SK-N-SH (cell line): ENCODE measurements at regions not wholly inside any gene's neighbourhood (a gene's known extent, or its start where the extent isn't known, plus 50 kb on each side); places are given as distances from the start of the nearest gene placed in this dataset.

Experiments used
- CTCF ChIA-PET: fragments of 300-600, 350-600 bp; formaldehyde crosslinking; extraction: SDS; loops from one replicate; lab custom pipeline; 2021; lab: Yijun Ruan, JAX
- POLR2A ChIA-PET: fragments of 350-600 bp; sonication (Branson Sonifier 250); formaldehyde crosslinking; extraction: SDS; loops from one replicate; lab custom pipeline; 2020; ENCODE audit warnings: antibody characterized with exemption, inconsistent platforms; lab: Yijun Ruan, JAX
- DNase-seq: peaks from one replicate; pipeline ENCODE4 v3.0.0; 2012
- H2AFZ ChIP-seq: fragments of 200-600 bp; sonication (generic); 2 replicates; pipeline ENCODE4 v1.8.1; 2016; ENCODE audit warnings: antibody characterized with exemption, mild to moderate bottlenecking, low read depth
- H3F3A ChIP-seq: fragments of 200-600 bp; sonication (generic); replicated peaks from 2 replicates; pipeline ENCODE3; 2016; ENCODE audit warnings: antibody characterized with exemption, mild to moderate bottlenecking; ENCODE audit not compliant: insufficient read depth
- H3K27ac ChIP-seq, 2 experiments: fragments of 200-500 bp in 1 of 2; fragments of 200-600 bp in 1 of 2; sonication (Bioruptor generic) in 1 of 2; sonication (generic), shearing (Covaris generic) in 1 of 2; 2 replicates each; pipeline versions ENCODE4 v1.5.1 to v1.6.1; 2014 to 2016; ENCODE audit warnings: low read depth in 2 of 2, inconsistent platforms in 1 of 2, low read length in 1 of 2, mild to moderate bottlenecking in 1 of 2, mixed read lengths in 1 of 2
- H3K27me3 ChIP-seq: fragments of 200-600 bp; sonication (generic), shearing (Covaris generic); 2 replicates; pipeline ENCODE4 v1.6.1; 2016; ENCODE audit warnings: mixed run types; ENCODE audit not compliant: insufficient read depth
- H3K36me3 ChIP-seq, 2 experiments: fragments of 200-500 bp in 1 of 2; fragments of 200-600 bp in 1 of 2; sonication (Bioruptor generic) in 1 of 2; sonication (generic) in 1 of 2; replicated peaks in 1 of 2; 2 replicates each; pipeline versions ENCODE3 to v1.5.1; 2014 to 2016; ENCODE audit warnings: low read length in 1 of 2, mild to moderate bottlenecking in 1 of 2; ENCODE audit not compliant: insufficient read depth in 2 of 2, control insufficient read depth in 1 of 2
- H3K4me1 ChIP-seq, 2 experiments: fragments of 200-500 bp in 1 of 2; fragments of 200-600 bp in 1 of 2; sonication (Bioruptor generic) in 1 of 2; sonication (generic), shearing (Covaris generic) in 1 of 2; 2 replicates each; pipeline versions ENCODE4 v1.5.1 to v1.6.1; 2014 to 2016; ENCODE audit warnings: low read depth in 1 of 2, low read length in 1 of 2, mixed run types in 1 of 2; ENCODE audit not compliant: insufficient read depth in 2 of 2, control insufficient read depth in 1 of 2
- H3K4me2 ChIP-seq: fragments of 200-600 bp; sonication (generic), shearing (Covaris generic); 2 replicates; pipeline ENCODE4 v1.6.1; 2017; ENCODE audit warnings: mixed run types
- H3K4me3 ChIP-seq, 2 experiments: fragments of 200-500 bp in 1 of 2; fragments of 200-600 bp in 1 of 2; sonication (Bioruptor generic) in 1 of 2; sonication (generic), shearing (Covaris generic) in 1 of 2; 2 replicates each; pipeline versions ENCODE4 v1.5.1 to v1.8.1; 2014 to 2016; ENCODE audit warnings: low read depth in 2 of 2, inconsistent platforms in 1 of 2, low read length in 1 of 2, mild to moderate bottlenecking in 1 of 2, mixed read lengths in 1 of 2, moderate library complexity in 1 of 2
- H3K79me2 ChIP-seq: fragments of 200-600 bp; sonication (generic); 2 replicates; pipeline ENCODE4 v1.8.1; 2017; ENCODE audit warnings: mild to moderate bottlenecking; ENCODE audit not compliant: insufficient read depth
- H3K9ac ChIP-seq: fragments of 200-600 bp; sonication (generic); 2 replicates; pipeline ENCODE4 v1.6.1; 2017; ENCODE audit warnings: mixed run types
- H3K9me2 ChIP-seq: fragments of 200-600 bp; sonication (generic); 2 replicates; pipeline ENCODE4 v1.6.1; 2017; ENCODE audit warnings: mixed run types
- H3K9me3 ChIP-seq: fragments of 200-600 bp; sonication (generic); 2 replicates; pipeline ENCODE4 v1.6.1; 2017; ENCODE audit warnings: mixed run types, mild to moderate bottlenecking, moderate library complexity
- H4K20me1 ChIP-seq: fragments of 200-600 bp; sonication (generic); 2 replicates; pipeline ENCODE4 v1.6.1; 2017; ENCODE audit warnings: mild to moderate bottlenecking, mixed run types; ENCODE audit not compliant: insufficient read depth
- CHD2 ChIP-seq: fragments of 150-350 bp; IDR thresholded peaks from 2 replicates; pipeline ENCODE4 v1.6.1; 2018; ENCODE audit warnings: low read length; ENCODE audit not compliant: partially characterized antibody
- CTCF ChIP-seq: fragments of 200-600 bp; sonication (generic); IDR thresholded peaks from 2 replicates; pipeline ENCODE4 v1.6.1; 2017; ENCODE audit warnings: antibody characterized with exemption, mild to moderate bottlenecking, moderate library complexity
- ELF1 ChIP-seq: IDR thresholded peaks from 2 replicates; pipeline ENCODE4 v1.4.0; 2012
- EP300 ChIP-seq, 2 experiments: IDR thresholded peaks; 2 replicates each; pipeline versions ENCODE4 v1.4.0 to v1.6.1; 2012; ENCODE audit warnings: borderline replicate concordance in 1 of 2, low read depth in 1 of 2, low read length in 1 of 2
- FOSL2 ChIP-seq: IDR thresholded peaks from 2 replicates; pipeline ENCODE4 v1.4.0; 2012; ENCODE audit warnings: low read depth, mild to moderate bottlenecking, moderate library complexity, borderline replicate concordance
- FOXM1 ChIP-seq: IDR thresholded peaks from 2 replicates; pipeline ENCODE4 v1.4.0; 2012; ENCODE audit warnings: low read depth, mild to moderate bottlenecking
- GABPA ChIP-seq: IDR thresholded peaks from 2 replicates; pipeline ENCODE4 v1.4.0; 2012; ENCODE audit warnings: low read depth, mild to moderate bottlenecking
- GATA2 ChIP-seq: sonication (generic); formaldehyde crosslinking; IDR thresholded peaks from 2 replicates; pipeline ENCODE4 v1.5.0; 2020; ENCODE audit warnings: mild to moderate bottlenecking, missing genetic modification reagents
- JUND ChIP-seq: IDR thresholded peaks from 2 replicates; pipeline ENCODE4 v1.4.0; 2012
- MEF2A ChIP-seq: IDR thresholded peaks from 2 replicates; pipeline ENCODE4 v1.4.0; 2012; ENCODE audit warnings: low read depth, borderline replicate concordance
- PBX3 ChIP-seq: IDR thresholded peaks from 2 replicates; pipeline ENCODE4; 2012
- RFX5 ChIP-seq: IDR thresholded peaks from 2 replicates; pipeline ENCODE4 v1.6.1; 2012; ENCODE audit warnings: mild to moderate bottlenecking, improper control_type of control experiment, low read length
- RXRA ChIP-seq: IDR thresholded peaks from 2 replicates; pipeline ENCODE4 v1.4.0; 2012; ENCODE audit warnings: low read depth, mild to moderate bottlenecking, borderline replicate concordance
- SMC3 ChIP-seq: IDR thresholded peaks from 2 replicates; pipeline ENCODE4 v1.6.1; 2012; ENCODE audit warnings: low read depth, low read length, improper control_type of control experiment
- TCF12 ChIP-seq: IDR thresholded peaks from 2 replicates; pipeline ENCODE4 v1.4.0; 2012
- YY1 ChIP-seq: IDR thresholded peaks from 2 replicates; pipeline ENCODE4 v1.4.0; 2012; ENCODE audit warnings: low read depth, mild to moderate bottlenecking
- ZBTB33 ChIP-seq: IDR thresholded peaks from 2 replicates; pipeline ENCODE4 v1.4.0; 2012; ENCODE audit warnings: low read depth, borderline replicate concordance
- WGBS: methylation state at CpG from one replicate; pipeline ENCODE4 v1.1.6; 2017; ENCODE audit warnings: low lambda C conversion rate; 5-methylcytosine and 5-hydroxymethylcytosine counted together
- TF ChIP-seq, protein P1 (sequence below): IDR thresholded peaks from 2 replicates; pipeline ENCODE4 v1.4.0; 2012; ENCODE audit warnings: low read depth
- TF ChIP-seq, protein P2 (sequence below): fragments of 150-350 bp; IDR thresholded peaks from 2 replicates; pipeline ENCODE4 v1.6.1; 2016; ENCODE audit warnings: mild to moderate bottlenecking, low read depth, low read length
- TF ChIP-seq, protein P3 (sequence below): IDR thresholded peaks from 2 replicates; pipeline ENCODE4 v1.4.0; 2012; ENCODE audit warnings: low read depth, borderline replicate concordance

DNA sequence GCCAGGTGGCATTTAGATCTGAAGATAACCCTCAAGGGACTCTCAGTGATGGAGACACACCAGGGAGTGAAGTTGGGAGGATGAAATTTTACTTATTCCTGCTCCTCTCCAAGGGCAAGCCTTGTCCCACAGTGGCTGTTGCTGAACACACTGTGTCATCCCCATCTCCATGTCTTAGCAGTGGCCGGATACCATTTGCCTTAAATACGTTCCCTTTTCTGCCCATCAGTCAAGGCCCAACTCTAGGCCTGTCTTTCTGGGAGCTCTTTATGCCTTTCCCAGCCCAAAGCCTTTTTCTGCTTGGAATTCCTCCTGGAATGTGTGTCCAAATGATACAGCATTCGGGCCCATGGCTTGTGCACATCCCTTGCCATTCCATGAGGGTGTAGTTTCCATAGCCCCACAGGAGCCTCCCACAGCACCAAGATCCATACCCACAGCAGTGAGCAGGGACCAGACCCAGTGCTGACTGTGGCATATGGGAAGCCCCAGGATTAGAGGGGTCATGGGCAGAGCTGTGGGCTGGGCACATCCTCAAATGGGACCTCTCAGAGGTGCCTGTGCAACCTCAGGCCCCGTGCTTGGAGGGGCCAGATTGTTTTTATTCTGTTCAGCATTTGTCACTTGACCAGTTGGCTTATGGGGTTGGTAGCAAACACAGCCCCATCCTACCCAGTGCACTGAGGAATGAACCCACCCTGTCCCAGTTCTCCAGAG is 63.7 kb upstream of the PRR23C start:
- Histone ChIP-seq H3K9me2 (no peaks in the 10 kb centered on the region), H4K20me1 (no peaks in the 10 kb centered on the region), H3K27me3 (peaks cover 19% of the 10 kb centered on the region), H3K27ac (no peak overlapping the region), H3K4me2 (no peak overlapping the region), H3K9me3 (no peaks in the 10 kb centered on the region), H3K9ac (no peak overlapping the region), H3K4me1 (no peaks in the 10 kb centered on the region), H2AFZ (no peak overlapping the region), H3F3A (no peaks in the 10 kb centered on the region), H3K36me3 (no peaks in the 10 kb centered on the region), H3K4me3 (no peak overlapping the region), H3K79me2 (no peaks in the 10 kb centered on the region)
- 43% methylated on average over 4 of the region's 4 CpGs for WGBS
- no peak for TF ChIP-seq RFX5
- TF ChIP-seq EP300 (IDR thresholded peaks at IDR 0.05; ENCODE audit: borderline replicate concordance in 1 of 2, low read depth in 1 of 2, low read length in 1 of 2): no peak
- no peak for TF ChIP-seq JUND
- no peak for TF ChIP-seq RXRA
- no peak for TF ChIP-seq TCF12
- CTCF ChIA-PET: interaction anchor here (1.0 to 10.3 kb wide), 3 partner anchors 25 to 222 kb away, joined by 3 to 166 read pairs (median 78); no protein-coding TSS in a partner anchor
- DNase-seq: no peak
- POLR2A ChIA-PET: interaction anchor here (0.6 kb wide), 1 partner anchor 505 kb away, joined by 5 read pairs; no protein-coding TSS in a partner anchor

GRCh38 chr3:139109271-139109670 is 64.6 kb upstream of the PRR23C start:
- no peak for DNase-seq
- Histone ChIP-seq H3K4me2 (no peak overlapping the region), H3K36me3 (no peaks in the 10 kb centered on the region), H3K4me3 (no peak overlapping the region), H3K79me2 (no peaks in the 10 kb centered on the region), H3K4me1 (no peaks in the 10 kb centered on the region), H4K20me1 (no peaks in the 10 kb centered on the region), H3K27ac (no peak overlapping the region), H3K9me3 (no peaks in the 10 kb centered on the region), H3K27me3 (peaks cover 19% of the 10 kb centered on the region), H3F3A (no peaks in the 10 kb centered on the region), H3K9ac (no peak overlapping the region), H2AFZ (no peak overlapping the region), H3K9me2 (no peaks in the 10 kb centered on the region)
- ChIA-PET POLR2A (no interaction called here), CTCF (interaction anchor here (1.0 to 10.3 kb wide), 4 partner anchors 24 to 221 kb away, joined by 3 to 166 read pairs (median 41); no protein-coding TSS in a partner anchor)
- TF ChIP-seq, protein P1, sequence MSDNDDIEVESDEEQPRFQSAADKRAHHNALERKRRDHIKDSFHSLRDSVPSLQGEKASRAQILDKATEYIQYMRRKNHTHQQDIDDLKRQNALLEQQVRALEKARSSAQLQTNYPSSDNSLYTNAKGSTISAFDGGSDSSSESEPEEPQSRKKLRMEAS: no peak
- TF ChIP-seq, protein P2, sequence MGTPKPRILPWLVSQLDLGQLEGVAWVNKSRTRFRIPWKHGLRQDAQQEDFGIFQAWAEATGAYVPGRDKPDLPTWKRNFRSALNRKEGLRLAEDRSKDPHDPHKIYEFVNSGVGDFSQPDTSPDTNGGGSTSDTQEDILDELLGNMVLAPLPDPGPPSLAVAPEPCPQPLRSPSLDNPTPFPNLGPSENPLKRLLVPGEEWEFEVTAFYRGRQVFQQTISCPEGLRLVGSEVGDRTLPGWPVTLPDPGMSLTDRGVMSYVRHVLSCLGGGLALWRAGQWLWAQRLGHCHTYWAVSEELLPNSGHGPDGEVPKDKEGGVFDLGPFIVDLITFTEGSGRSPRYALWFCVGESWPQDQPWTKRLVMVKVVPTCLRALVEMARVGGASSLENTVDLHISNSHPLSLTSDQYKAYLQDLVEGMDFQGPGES: no peak
- TF ChIP-seq SMC3: no peak
- TF ChIP-seq YY1: no peak
- no peak for TF ChIP-seq JUND
- TF ChIP-seq EP300 (IDR thresholded peaks at IDR 0.05; ENCODE audit: borderline replicate concordance in 1 of 2, low read depth in 1 of 2, low read length in 1 of 2): no peak
- TF ChIP-seq ELF1: no peak
- no peak for TF ChIP-seq ZBTB33
- no peak for TF ChIP-seq FOXM1
- TF ChIP-seq RFX5: no peak
- no peak for TF ChIP-seq GABPA
- TF ChIP-seq CTCF: no peak
- no peak for TF ChIP-seq MEF2A
- no peak for TF ChIP-seq GATA2 (CRISPR knock-in tag)
- no peak for TF ChIP-seq CHD2
- TF ChIP-seq PBX3: no peak
- no peak for TF ChIP-seq FOSL2
- TF ChIP-seq, protein P3, sequence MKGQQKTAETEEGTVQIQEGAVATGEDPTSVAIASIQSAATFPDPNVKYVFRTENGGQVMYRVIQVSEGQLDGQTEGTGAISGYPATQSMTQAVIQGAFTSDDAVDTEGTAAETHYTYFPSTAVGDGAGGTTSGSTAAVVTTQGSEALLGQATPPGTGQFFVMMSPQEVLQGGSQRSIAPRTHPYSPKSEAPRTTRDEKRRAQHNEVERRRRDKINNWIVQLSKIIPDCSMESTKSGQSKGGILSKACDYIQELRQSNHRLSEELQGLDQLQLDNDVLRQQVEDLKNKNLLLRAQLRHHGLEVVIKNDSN: no peak
- WGBS: 33% methylated on average over 4 of the region's 5 CpGs
